Endothelial cell of umbilical vein (primary cell): ENCODE measurements at regions not wholly inside any gene's neighbourhood (a gene's known extent, or its start where the extent isn't known, plus 50 kb on each side); places are given as distances from the start of the nearest gene placed in this dataset.

Experiments
- EZH2 ChIP-seq: IDR thresholded peaks from 2 replicates; pipeline ENCODE4 v1.6.1; 2012; ENCODE audit warnings: borderline replicate concordance, low read depth, mild to moderate bottlenecking, moderate library complexity, low read length, inconsistent platforms; ENCODE audit not compliant: severe bottlenecking
- FOS ChIP-seq: IDR thresholded peaks from 2 replicates; pipeline ENCODE4 v1.6.1; 2011; ENCODE audit warnings: mild to moderate bottlenecking, low read length, moderate library complexity, borderline replicate concordance; ENCODE audit not compliant: insufficient read depth
- JUN ChIP-seq: IDR thresholded peaks from 2 replicates; pipeline ENCODE4 v1.6.1; 2011; ENCODE audit warnings: borderline replicate concordance, low read depth; ENCODE audit not compliant: insufficient read length, insufficient read depth
- MYC ChIP-seq: IDR thresholded peaks from one replicate; pipeline ENCODE4 v1.6.1; 2011; ENCODE audit warnings: mild to moderate bottlenecking, low read depth, low read length
- POLR2A ChIP-seq: IDR thresholded peaks from 2 replicates; pipeline ENCODE4 v1.6.1; 2012; ENCODE audit warnings: low read depth, mild to moderate bottlenecking, control low read depth, low read length
- TF ChIP-seq, protein P1 (sequence below), 2 donors: IDR thresholded peaks; 1 replicate in 1 of 2; 2 replicates in 1 of 2; pipeline ENCODE4 v1.5.1; 2011; ENCODE audit warnings: low read length in 2 of 2, mild to moderate bottlenecking in 2 of 2, moderate library complexity in 2 of 2, control low read depth in 1 of 2, inconsistent platforms in 1 of 2, low read depth in 1 of 2; ENCODE audit not compliant: insufficient read depth in 1 of 2; ENCODE audit errors: extremely low read depth in 1 of 2
- TF ChIP-seq, protein P2 (sequence below): IDR thresholded peaks from 2 replicates; pipeline ENCODE4 v1.6.1; 2011; ENCODE audit not compliant: insufficient read depth, insufficient read length

DNA sequence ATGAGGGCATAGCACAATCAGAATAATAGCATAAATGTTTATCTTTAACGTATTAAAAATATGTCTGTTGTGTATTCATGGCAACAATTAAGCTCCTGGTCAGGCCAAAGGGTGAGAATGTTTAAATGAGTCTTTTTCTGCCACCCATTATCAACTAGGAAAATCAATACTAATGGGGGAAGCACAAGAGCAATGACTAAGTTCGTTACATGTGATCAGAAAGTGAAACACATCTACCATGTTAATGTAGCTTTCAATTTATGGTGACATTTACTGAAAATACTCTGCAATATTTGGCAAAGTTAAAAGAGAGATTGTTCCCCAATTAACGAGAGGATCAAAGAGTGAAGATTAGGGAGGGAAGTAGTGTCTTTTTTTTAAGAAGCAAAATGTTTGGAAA, 143.7 kb downstream of the NAA11 start:
- TF ChIP-seq POLR2A (no peak), EZH2 (no peak), MYC (no peak), JUN (no peak), FOS (no peak)
- TF ChIP-seq, protein P1, sequence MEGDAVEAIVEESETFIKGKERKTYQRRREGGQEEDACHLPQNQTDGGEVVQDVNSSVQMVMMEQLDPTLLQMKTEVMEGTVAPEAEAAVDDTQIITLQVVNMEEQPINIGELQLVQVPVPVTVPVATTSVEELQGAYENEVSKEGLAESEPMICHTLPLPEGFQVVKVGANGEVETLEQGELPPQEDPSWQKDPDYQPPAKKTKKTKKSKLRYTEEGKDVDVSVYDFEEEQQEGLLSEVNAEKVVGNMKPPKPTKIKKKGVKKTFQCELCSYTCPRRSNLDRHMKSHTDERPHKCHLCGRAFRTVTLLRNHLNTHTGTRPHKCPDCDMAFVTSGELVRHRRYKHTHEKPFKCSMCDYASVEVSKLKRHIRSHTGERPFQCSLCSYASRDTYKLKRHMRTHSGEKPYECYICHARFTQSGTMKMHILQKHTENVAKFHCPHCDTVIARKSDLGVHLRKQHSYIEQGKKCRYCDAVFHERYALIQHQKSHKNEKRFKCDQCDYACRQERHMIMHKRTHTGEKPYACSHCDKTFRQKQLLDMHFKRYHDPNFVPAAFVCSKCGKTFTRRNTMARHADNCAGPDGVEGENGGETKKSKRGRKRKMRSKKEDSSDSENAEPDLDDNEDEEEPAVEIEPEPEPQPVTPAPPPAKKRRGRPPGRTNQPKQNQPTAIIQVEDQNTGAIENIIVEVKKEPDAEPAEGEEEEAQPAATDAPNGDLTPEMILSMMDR (IDR thresholded peaks at IDR 0.05; ENCODE audit: extremely low read depth in 1 of 2, insufficient read depth in 1 of 2, low read depth in 1 of 2, low read length in 2 of 2) = no peak
- TF ChIP-seq, protein P2, sequence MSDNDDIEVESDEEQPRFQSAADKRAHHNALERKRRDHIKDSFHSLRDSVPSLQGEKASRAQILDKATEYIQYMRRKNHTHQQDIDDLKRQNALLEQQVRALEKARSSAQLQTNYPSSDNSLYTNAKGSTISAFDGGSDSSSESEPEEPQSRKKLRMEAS = no peak
